Brain pericyte (primary cell): ENCODE measurements at regions not wholly inside any gene's neighbourhood (a gene's known extent, or its start where the extent isn't known, plus 50 kb on each side); places are given as distances from the start of the nearest gene placed in this dataset.

Experiments
- DNase-seq: peaks from one replicate; pipeline ENCODE4 v3.0.0-alpha.2; 2012; ENCODE audit warnings: low read depth, low spot score

DNA sequence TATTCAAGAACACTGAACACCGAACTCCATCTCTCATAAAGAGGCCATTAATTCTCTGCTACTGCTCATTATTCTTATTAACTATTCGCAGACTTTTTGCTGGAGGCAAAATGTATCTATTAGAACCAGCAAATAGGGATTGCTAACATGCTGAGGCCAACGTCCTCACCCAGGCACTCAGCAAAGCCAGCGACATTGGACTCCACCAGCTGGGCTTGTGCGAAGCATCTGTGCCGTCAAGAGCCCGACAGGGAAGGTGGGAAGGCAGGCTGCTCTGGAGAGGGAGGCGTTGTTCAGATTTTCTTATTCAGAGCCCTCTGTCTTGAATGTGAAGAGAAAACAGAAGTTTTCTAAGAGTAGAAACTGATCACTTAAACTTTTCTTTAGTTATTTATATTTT is 615.6 kb upstream of the KIRREL3 start:
- no peak for DNase-seq

DNA sequence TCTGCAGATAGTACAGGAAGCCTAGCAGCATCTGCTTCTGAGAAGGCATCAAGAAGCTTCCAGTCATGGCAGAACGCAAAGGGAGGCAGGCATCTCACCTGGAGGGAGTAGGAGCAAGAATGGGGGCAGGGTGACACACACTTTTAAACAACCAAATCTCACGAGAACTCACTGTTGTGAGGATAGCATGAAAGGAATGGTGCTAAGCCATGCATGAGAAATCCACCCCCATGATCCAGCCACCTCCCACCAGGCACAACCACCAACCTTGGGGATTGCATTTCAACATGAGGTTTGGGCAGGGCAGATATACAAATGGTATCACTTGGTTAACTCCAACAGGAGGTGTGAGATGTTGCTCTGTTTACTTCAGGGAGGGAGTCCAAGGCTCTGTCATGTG is 612.0 kb upstream of the KIRREL3 start:
- DNase-seq: no peak

DNA sequence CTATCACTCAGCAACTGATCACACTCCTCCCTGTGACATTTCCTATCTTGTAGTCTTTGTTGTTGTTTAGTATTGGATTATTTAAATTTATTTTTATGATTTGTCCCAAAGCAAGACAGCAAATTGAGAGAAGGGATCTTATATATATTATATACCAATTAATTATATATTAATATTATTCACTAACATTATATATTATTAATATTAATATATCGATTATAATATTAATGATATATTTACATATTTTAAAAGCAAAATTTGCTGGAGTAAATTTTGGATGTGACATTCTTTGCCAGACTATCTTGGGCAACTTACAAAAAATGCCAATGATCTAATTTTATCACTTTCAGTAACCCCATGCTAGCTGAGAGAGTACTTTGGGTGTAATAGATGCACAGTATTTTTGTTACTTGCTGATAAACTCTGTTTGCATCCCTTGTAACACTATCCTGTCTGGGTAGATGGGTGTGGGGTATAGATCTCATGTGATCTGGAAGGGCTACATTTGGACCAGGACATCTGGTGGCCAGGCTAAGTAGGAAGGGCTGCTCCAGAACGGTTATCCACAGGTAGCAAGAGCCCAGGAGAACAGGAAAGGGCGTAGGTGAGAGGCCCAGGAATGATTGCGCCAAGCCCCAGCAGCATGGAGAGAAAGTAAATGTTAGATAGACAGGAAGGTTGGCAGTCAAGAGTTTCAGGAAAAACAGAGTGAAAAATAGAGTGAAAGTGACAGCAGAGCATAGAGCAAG is 608.6 kb upstream of the KIRREL3 start:
- DNase-seq: no peak

DNA sequence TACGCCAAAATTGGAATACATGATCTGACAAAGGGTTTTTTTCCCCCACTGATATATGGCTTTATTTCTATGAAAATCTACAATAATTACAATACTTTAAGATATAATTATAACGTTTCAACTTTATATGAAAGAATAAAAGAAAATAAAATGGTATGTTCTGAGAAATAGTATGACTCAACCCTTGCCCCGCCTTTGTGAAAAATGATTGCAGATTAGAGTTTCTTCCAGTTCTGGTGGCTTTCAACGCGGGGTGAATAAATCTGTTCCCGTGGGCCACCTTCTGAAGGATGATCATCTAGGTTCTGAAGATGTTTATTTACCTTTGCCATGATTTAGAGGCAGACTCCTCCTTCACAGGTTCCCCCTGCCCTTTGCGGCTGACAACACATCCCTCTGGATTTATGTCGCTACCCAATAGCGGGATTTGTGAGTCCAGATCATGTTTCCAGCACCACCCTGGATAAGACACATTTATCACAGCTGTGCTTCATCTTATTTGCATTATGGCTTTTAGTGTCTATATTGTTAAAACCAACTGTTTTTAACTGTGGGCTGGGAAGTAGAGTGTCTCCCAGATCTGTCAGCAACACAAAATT is 607.0 kb upstream of the KIRREL3 start:
- DNase-seq: no peak

DNA sequence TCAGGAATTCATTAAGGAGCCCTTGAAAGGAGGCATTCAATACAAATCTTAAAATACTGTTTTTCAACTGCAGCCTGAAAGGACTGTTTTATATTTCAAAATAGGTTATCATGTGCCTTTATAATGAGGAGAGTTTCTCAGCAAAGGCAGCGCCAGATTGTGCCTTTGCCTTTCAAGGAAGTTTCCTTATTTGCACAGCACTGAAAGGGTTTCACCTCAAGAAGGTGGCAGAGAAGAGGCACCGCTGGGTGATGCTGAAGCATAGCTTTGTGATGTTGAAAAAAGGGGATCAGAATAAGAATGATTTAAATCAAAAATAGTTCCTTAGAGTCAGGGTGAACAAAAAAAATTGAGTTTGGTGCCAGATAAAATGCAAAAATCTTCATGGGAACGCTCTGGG is 601.0 kb upstream of the KIRREL3 start:
- DNase-seq: no peak

DNA sequence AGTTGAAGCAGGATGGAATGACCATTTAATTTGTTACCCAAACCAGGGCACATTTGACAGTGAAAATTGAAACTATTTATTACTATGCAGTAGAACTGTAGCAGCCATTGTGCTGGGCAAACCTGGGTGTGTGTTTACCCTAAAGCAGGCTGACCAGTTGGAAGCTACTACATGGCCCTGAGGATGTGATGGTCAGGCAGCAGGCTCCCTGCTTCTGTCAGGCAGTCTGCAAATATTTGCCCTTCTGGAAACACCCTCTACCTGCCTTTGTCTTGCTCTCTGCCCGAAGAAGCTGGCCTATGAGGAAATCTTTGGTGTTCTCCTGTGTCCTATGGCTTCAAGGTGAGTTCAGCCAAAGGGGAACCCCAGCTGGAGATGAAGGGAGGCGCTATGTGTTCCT is 600.1 kb upstream of the KIRREL3 start:
- DNase-seq: no peak

DNA sequence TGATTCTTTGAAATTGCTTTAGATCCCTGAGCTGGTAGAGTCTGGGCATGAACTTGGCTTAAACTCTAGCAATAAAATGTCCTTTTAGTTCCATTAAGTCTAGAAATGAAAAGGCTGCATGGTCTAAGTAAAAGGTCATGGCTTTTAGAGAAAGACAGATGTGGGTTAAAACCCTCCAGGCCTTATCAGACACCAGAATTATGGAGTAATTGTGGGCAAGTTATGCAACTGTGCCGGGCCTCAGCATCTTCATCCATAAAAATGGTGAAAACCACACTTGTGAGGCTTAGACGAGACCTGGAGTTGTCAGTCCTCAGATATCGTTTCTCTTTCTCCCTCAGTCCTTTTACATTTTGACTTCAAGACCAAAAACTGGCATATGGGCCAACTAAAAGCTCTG is 597.9 kb upstream of the KIRREL3 start:
- DNase-seq: no peak

DNA sequence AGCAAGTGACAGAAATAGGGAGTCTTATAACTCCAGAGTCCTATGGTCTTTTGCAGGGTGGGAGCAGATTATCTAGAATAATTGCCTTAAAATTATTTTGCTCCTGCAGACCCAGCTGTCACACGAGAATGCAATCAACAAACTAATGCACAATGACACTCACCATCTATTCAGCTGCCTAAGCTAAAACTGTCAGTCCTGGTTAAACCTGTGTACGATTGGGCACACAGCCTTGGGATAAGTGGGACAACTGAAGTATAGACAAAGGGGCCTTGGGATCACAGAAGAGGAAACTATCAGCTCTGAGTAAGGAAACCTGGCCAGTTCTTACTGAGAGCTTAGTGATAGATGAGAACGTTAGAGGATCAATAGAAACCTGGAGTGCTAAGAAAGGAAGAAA is 595.9 kb upstream of the KIRREL3 start:
- no peak for DNase-seq

DNA sequence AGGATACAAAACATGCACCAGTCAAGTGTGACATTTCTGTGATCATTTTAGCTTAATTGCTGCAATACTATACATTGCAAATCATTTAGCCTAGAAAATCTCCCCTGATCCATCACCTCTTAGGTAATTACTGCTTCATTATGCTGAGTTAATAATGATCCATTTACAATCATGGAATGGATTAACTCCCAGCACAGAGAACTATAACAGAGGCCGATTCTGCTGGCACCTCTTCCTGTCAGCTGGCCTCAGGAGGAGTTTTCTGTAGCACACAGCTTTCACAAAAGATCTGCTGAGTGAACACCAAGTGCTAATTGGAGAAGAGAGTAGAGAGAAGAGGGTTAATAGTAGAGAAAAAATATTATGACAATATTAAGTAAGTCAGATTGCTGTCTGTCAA is 591.8 kb upstream of the KIRREL3 start:
- DNase-seq: no peak

DNA sequence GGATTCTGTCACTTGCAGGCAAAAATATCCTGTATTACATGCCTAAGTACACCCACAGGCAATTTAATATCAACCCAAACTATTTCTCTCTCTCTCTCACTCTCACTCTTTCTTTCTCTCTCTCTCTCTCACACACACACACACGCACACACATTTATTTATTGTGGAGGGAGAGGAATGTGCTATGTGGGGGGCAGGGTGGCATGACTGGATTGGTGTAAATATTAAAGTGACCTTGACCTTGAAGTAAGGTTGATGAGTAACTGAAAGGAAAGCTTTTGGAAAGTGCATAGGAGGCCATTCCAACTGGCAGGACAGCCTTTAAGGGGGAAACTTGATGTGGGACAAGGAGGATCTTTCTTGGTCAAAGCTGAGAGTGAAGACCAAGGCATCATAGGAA is 589.7 kb upstream of the KIRREL3 start:
- no peak for DNase-seq

DNA sequence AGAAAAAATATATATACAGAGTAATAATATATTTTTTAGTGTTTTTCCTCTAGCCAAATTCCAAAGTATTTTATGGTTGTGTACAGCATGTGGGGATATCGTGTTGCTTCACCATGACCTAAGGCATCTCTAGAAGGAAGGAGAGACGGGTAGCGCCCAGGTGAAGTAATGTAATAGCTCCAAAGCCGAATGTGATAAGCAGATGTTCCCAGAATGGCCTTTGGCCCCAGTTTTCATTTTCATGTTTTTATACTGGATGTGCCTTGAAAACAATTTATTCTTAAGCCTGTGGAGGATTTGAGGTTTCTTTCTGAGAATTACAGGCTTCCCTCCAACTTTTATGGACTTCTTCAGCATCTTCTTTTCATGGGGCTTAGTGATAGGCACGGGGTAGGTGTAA is 587.9 kb upstream of the KIRREL3 start:
- no peak for DNase-seq

DNA sequence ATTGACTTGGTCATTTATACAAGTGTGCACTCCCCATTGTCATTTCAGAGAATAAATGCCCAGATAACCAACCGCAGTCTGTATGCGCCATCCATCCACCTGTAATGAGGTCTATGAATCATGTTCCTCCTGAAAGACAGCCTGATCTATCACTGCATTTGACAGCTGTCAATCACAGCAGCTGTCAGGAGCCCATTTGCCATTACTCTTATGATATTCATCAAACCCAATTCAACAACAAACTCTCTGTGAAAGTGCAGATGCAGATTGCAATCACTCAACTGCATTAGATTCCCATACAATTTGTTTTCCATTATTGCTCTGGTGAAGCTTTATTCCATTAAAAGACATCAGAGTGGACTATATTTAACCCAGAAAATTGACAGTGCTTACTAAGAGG is 586.9 kb upstream of the KIRREL3 start:
- no peak for DNase-seq

DNA sequence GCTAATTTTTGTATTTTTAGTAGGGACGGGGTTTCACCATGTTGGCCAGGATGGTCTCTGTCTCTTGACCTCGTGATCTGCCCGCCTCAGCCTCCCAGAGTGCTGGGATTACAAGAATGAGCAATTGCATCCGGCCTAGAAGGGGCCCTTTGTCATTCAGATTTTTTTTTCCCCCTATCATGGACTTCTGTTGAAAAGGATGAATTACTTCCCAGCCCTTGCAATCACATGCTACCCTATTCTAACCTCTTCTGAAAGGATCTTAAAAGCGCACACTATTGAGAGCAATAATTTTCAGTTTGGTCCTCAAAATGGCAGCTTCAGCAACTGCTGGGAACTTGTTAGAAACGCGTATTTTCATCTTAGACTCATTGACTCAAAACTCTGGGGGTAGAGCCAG is 575.6 kb upstream of the KIRREL3 start:
- no peak for DNase-seq

DNA sequence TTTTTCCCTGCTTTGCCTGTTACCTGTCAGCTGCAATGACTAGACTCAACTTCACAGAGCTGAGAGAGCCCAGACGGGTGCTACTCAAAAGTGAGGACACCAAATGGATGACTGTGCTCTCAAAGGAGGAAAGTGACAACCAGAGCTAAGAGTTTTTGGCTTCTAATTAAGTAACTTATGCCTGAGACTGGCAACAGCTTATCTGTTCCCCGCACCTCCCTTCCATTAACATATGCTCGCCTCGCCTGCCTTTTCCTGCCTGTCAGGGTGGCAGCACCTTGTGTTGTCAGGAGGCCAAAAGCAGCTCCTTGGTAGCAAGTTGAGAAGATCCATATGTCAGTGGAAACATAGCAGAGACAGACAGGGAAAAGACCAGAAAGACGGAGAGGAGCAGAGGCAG is 573.9 kb upstream of the KIRREL3 start:
- DNase-seq: no peak

DNA sequence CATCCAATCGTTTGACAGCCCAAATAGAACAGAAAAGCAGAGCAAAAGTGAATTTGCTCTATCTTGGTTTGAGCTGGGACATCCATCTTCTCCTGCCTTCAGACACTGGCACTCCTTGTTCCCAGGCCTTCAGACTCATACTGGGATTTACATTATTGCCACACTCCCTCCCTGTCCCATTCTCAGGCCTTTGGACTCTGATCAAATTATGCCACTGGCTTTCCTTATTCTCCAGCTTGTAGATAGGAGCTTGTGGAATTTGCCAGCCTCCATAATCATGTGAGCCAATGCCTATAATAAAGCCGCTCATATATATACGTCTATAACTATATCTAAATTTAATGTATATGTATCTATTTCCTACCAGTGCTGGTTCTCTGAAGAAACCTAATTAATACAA is 568.3 kb upstream of the KIRREL3 start:
- DNase-seq: no peak

DNA sequence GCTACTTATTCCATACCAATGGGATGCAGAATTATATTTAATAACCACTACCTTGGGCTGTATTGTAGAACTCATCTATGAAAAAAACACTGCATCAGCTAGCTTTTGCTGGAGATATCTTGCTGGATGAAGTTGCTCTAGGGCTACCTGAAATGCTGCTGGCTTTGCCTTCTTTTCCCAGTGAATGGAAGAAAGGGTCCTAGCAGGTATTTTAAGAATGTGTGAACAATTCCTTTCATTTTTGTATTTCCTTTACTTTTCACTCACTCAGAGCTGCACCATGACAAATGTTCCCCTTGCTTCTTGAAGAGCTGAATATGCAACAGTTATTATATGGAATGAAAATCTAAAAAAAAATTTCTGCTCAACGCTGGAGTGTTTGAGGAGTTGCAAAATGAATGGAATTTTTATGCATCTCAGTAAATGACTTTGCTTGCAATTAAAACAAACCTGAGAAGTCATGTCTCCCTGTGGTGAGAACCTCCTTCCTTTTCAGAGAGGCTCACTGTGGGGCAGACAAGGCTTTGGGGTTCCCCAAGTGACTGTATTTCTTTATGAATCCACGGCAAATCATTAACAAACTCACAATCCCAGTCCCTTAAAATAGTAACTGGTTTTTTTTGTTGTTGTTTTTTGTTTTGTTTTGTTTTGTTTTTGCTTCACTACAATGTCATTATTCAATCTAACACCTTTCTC is 566.8 kb upstream of the KIRREL3 start:
- no peak for DNase-seq

DNA sequence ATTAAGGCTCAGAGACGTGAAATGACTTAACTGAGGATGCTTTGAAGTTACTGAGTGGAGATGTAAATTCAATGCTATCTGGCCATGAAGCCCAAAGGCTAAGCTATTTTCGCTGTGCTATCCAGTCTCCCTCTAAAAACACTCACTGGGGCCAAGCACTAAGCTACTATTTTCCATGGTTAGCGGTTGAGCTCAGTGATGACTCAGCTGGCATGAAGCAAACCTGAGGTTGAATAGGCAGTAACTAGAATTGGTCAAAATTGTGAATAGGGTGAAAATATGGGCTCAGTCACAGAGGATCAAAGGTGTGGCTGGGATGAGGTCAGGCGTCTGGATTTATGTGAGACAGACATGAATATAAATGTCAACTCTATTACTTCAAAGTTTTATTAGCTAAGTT is 564.2 kb upstream of the KIRREL3 start:
- no peak for DNase-seq

DNA sequence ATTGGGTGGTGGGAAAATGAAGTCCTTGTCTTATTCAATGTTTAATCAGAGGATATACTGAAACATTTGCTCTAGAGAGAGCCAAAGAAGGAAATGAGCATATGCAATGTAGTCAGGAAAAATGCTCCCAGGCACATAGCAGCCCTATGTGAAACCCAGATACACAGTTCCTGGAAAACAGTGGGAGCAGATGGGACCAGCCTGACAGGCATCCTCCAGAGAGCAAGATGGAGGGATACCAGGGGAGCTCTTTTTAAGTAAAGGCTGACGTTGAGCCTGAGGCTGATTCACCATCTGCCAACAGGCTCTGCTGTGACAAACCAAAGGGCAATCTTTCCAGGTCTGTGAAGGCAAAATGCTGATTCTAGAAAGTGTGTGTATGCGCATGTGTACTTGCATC is 559.4 kb upstream of the KIRREL3 start:
- no peak for DNase-seq

DNA sequence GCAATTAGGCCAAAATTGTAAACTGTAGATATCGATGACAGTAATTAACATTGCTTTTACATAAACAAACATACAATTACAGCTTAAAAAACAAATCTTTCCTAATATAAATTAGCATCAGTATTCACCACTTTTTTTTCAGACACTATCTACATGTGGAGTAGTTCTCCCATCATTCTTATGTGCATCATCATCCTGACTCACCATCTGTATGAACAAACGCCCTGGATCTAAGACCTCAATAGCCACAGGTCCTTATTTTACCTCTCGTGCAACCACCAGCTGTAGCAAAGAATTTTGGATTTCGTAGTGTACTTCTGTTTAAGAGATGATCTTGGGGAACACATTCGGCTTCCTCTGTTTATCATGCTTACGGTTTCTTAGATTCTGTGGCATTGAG is 551.9 kb upstream of the KIRREL3 start:
- no peak for DNase-seq

DNA sequence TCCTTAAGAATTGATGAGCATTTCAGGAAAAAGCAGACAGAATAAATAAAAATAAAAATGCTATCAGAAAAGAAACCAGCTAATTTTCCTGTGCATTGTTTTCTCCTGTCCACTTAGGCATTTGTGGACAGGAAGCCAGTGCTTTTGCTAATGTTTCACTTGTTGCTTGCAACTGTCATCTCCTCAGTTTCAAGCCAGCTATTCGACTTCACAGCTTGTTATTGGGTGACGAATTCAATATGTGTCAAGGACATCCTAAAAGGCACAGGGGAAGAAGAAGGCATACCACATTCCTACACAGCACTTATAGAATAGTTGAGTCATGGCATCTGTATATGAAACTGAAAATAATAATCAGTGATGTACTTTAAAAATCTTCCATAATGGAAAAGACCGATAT is 530.6 kb upstream of the KIRREL3 start:
- DNase-seq: no peak

DNA sequence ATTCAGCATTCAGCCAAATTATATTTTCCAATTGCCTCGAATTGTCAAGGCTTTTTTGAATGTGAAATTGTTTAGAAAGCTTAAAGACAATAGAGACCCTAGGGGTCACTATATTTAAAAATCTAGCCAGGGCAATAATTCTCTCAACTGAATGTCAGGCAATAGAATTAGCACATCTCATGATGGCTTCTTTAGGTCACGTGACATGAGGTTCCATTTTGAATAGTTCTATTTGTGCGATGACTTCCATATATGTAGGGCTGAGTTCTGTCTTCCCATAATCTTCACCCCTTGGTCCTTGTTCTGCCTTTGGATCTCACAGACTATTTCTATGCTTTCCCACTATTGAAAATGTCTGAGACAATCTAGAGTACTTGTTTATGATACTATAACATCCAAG is 527.7 kb upstream of the KIRREL3 start:
- no peak for DNase-seq

DNA sequence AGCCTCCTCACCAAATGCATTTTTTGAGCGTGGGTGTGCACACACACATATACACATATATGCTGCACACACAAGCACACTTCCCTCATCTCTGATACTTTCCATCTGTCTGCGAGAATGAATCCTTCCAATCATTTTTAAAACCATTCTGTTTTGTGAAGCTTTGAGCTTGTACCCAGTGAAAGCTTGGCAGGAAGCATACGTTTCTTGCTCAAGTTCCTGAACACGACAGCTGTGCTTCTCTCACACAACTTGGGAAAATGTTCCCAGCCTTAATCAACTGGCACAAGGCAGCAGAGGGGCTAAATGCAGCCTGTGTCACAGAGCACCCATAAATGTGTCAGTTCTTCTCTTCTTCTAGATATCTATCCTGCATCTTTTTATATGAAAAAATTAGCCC is 524.0 kb upstream of the KIRREL3 start:
- no peak for DNase-seq

DNA sequence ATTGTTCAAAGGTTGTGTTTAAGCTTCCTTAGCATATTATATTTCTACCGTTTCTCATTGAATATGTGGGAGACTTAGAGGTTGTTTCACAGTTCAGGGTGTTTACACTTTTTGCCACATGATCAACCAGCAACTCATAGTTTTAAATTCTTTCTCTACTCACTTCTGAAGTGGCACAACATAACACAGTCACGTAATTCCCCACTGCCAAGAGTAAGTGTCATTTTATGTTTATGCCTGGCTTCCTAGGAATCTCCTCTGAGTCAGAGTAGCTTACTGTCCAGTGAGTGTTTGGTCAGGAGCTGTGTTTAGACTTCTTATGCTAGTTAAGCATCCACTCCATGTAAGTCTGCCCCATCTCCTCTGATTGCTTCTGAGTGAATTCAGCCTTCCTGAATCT is 520.8 kb upstream of the KIRREL3 start:
- no peak for DNase-seq
